ENCODE measurements at regions not wholly inside any gene's neighbourhood (a gene's known extent, or its start where the extent isn't known, plus 50 kb on each side); places are given as distances from the start of the nearest gene placed in this dataset.

DNA sequence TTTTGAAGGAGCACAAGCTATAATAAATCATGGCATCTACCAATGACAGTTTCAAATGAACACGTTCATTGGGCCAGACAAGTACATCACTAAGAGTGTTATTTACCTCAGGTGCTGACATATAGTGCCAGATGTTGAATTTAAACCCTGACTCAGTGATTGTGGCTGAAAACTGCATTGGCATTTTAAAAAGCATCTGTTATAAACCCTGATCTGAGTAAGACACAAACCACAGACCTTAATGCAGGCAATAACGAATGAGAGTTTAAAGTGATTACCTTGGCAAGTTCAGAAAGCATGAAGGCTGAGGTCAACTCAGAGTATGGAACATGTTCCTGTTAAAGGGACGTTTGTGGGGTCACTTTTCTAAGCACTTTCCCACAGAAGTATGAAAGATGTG is 865.1 kb upstream of the TMPRSS15 start:
- TF ChIP-seq YY1 (IDR thresholded peaks at IDR 0.05; ENCODE audit: insufficient read depth, insufficient read length) (no peak), ZNF274 (IDR thresholded peaks at IDR 0.05; ENCODE audit: low read depth, low read length) (no peak)

All from NT2/D1 (cell line).